Panc1 (cell line): ENCODE measurements at regions not wholly inside any gene's neighbourhood (a gene's known extent, or its start where the extent isn't known, plus 50 kb on each side); places are given as distances from the start of the nearest gene placed in this dataset.

Source experiments
- ATAC-seq: fragments of 200-7000 bp; cut with Tn5 transposase; 2 replicates; pipeline ENCODE4 v1.9.1; 2020; ENCODE audit warnings: mild to moderate bottlenecking, moderate library complexity
- BruUV-seq: library from RNA; stranded (reverse); fragments of 400-500 nt; replicated peaks from 2 replicates; lab custom pipeline; 2021; lab: Mats Ljungman, UMichigan
- CTCF ChIA-PET: fragments of 300-600 bp; sonication (Branson Sonifier 250); formaldehyde crosslinking; loops from one replicate; lab custom pipeline; 2022; ENCODE audit warnings: antibody characterized with exemption; lab: Charles Lee
- POLR2A ChIA-PET: fragments of 300-600 bp; sonication (Branson Sonifier 250); formaldehyde crosslinking; loops from one replicate; lab custom pipeline; 2022; ENCODE audit warnings: antibody characterized with exemption; lab: Charles Lee
- DNase-seq: peaks from one replicate; pipeline ENCODE4 v3.0.0-alpha.2; 2010; ENCODE audit warnings: low read depth, low spot score
- H3K27ac ChIP-seq: 2 replicates; pipeline ENCODE4 v1.5.1; 2011; ENCODE audit warnings: mild to moderate bottlenecking, low read length, inconsistent platforms
- H3K27me3 ChIP-seq: fragments of 200-500 bp; sonication (Bioruptor generic); 2 replicates; pipeline ENCODE4 v1.6.0; 2014; ENCODE audit warnings: low read length, inconsistent platforms; ENCODE audit not compliant: control insufficient read depth, insufficient read depth
- H3K36me3 ChIP-seq: fragments of 200-500 bp; sonication (Bioruptor generic); 2 replicates; pipeline ENCODE4 v1.5.1; 2014; ENCODE audit warnings: inconsistent platforms, mild to moderate bottlenecking, low read length, moderate library complexity; ENCODE audit not compliant: control insufficient read depth, insufficient read depth
- H3K4me1 ChIP-seq: 2 replicates; pipeline ENCODE4 v1.5.1; 2011; ENCODE audit warnings: inconsistent platforms, mild to moderate bottlenecking, low read length, moderate library complexity; ENCODE audit not compliant: control insufficient read depth, insufficient read depth
- H3K4me3 ChIP-seq, 2 experiments: 2 replicates each; pipeline ENCODE4 v1.5.1; 2011 to 2012; ENCODE audit warnings: low read depth in 2 of 2, low read length in 2 of 2, mild to moderate bottlenecking in 2 of 2, inconsistent platforms in 1 of 2, moderate library complexity in 1 of 2
- H3K9me3 ChIP-seq: fragments of 200-500 bp; sonication (Bioruptor generic); 2 replicates; pipeline ENCODE4 v1.5.1; 2014; ENCODE audit warnings: low read depth, mild to moderate bottlenecking, inconsistent platforms, low read length, moderate library complexity; ENCODE audit not compliant: control insufficient read depth, insufficient read depth
- POLR2AphosphoS5 ChIP-seq: IDR thresholded peaks from 2 replicates; pipeline ENCODE4 v1.6.1; 2012; ENCODE audit warnings: mild to moderate bottlenecking, low read depth, low read length, moderate library complexity
- SIN3A ChIP-seq: IDR thresholded peaks from 2 replicates; pipeline ENCODE4 v1.6.1; 2012; ENCODE audit warnings: low read depth, mild to moderate bottlenecking, low read length, moderate library complexity, borderline replicate concordance; ENCODE audit not compliant: insufficient read depth
- TCF7L2 ChIP-seq: IDR thresholded peaks from 2 replicates; pipeline ENCODE4 v1.6.1; 2011; ENCODE audit warnings: mild to moderate bottlenecking, low read depth, low read length, inconsistent platforms
- in situ Hi-C: cut with HindIII; loops from 2 replicates; pipeline ENCODE4 v1.10.0; 2016; ENCODE audit warnings: low sequenced_read_pairs, low pct_unique_long_range_greater_than_20kb
- intact Hi-C: fragments of 100-400 bp; cut with micrococcal nuclease; formaldehyde crosslinking; loops from one replicate; pipeline ENCODE4 v1.10.0; 2022; ENCODE audit not compliant: unreplicated experiment
- TF ChIP-seq, protein P1 (sequence below): fragments of 450-650 bp; IDR thresholded peaks from 2 replicates; pipeline ENCODE4 v1.5.1; 2017; ENCODE audit warnings: mild to moderate bottlenecking
- TF ChIP-seq, protein P2 (sequence below), 2 experiments: IDR thresholded peaks; 2 replicates each; pipeline ENCODE4 v1.6.1; 2011 to 2012; ENCODE audit warnings: low read depth in 2 of 2, control low read depth in 1 of 2, low read length in 1 of 2, mild to moderate bottlenecking in 1 of 2, moderate library complexity in 1 of 2; ENCODE audit not compliant: insufficient read depth in 1 of 2

DNA sequence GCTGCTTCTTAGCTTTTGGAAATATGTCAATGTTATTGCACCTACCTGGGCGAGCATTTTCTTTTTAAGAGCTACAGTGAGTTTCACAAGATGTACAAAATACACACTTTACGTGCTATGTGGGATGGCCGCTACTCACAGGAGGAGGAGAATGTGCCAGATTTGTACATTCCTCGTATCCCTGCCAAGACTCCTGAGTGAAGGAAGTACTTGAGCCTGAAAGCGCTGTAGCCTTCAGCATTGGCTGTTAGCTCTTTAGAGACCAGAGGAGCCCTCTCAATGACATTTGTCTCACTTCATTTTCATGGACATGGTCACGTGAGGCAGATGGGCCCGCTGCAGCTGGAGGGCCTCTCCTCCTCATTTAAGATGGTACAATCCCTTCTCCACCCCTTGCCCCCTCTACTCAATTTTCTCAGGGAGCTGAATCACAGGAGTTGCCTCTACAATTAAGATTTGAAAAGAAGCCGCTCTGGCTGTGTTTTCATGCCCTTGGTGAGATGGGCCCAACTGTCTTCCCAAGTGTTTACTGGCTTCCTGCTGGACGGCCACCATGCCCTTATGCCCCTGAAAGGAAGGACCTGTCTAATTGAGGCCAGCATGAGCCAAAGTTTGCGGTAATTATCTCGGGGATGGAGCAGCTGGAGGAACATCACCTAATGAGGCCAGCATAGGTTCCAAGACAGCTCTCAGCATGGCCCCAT, 442.6 kb downstream of the PRDM2 start:
- no peaks in the 10 kb centered on the region for H3K9me3 ChIP-seq
- POLR2A ChIA-PET = no interaction called here
- H3K36me3 ChIP-seq = no peaks in the 10 kb centered on the region
- H3K27me3 ChIP-seq = no peaks in the 10 kb centered on the region; the same call in 1 of the 2 replicates
- CTCF ChIA-PET = interaction anchor here (0.5 to 0.6 kb wide), 3 partner anchors 474 to 768 kb away, joined by 4 to 9 read pairs (median 4); no protein-coding TSS in a partner anchor
- no peak overlapping the region for H3K27ac ChIP-seq
- in situ Hi-C loops = no loop called here
- no peak overlapping the region for H3K4me3 ChIP-seq
- no peaks in the 10 kb centered on the region for H3K4me1 ChIP-seq
- no TSS peak for BruUV-seq
- intact Hi-C loops = no loop called here
- ATAC-seq = no peak
- no peak for DNase-seq
- TF ChIP-seq, protein P1, sequence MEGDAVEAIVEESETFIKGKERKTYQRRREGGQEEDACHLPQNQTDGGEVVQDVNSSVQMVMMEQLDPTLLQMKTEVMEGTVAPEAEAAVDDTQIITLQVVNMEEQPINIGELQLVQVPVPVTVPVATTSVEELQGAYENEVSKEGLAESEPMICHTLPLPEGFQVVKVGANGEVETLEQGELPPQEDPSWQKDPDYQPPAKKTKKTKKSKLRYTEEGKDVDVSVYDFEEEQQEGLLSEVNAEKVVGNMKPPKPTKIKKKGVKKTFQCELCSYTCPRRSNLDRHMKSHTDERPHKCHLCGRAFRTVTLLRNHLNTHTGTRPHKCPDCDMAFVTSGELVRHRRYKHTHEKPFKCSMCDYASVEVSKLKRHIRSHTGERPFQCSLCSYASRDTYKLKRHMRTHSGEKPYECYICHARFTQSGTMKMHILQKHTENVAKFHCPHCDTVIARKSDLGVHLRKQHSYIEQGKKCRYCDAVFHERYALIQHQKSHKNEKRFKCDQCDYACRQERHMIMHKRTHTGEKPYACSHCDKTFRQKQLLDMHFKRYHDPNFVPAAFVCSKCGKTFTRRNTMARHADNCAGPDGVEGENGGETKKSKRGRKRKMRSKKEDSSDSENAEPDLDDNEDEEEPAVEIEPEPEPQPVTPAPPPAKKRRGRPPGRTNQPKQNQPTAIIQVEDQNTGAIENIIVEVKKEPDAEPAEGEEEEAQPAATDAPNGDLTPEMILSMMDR = no peak
- TF ChIP-seq SIN3A (no peak), POLR2AphosphoS5 (no peak), TCF7L2 (no peak)
- TF ChIP-seq, protein P2, sequence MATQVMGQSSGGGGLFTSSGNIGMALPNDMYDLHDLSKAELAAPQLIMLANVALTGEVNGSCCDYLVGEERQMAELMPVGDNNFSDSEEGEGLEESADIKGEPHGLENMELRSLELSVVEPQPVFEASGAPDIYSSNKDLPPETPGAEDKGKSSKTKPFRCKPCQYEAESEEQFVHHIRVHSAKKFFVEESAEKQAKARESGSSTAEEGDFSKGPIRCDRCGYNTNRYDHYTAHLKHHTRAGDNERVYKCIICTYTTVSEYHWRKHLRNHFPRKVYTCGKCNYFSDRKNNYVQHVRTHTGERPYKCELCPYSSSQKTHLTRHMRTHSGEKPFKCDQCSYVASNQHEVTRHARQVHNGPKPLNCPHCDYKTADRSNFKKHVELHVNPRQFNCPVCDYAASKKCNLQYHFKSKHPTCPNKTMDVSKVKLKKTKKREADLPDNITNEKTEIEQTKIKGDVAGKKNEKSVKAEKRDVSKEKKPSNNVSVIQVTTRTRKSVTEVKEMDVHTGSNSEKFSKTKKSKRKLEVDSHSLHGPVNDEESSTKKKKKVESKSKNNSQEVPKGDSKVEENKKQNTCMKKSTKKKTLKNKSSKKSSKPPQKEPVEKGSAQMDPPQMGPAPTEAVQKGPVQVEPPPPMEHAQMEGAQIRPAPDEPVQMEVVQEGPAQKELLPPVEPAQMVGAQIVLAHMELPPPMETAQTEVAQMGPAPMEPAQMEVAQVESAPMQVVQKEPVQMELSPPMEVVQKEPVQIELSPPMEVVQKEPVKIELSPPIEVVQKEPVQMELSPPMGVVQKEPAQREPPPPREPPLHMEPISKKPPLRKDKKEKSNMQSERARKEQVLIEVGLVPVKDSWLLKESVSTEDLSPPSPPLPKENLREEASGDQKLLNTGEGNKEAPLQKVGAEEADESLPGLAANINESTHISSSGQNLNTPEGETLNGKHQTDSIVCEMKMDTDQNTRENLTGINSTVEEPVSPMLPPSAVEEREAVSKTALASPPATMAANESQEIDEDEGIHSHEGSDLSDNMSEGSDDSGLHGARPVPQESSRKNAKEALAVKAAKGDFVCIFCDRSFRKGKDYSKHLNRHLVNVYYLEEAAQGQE (IDR thresholded peaks at IDR 0.05; ENCODE audit: insufficient read depth in 1 of 2, low read depth in 2 of 2, low read length in 1 of 2) = no peak

DNA sequence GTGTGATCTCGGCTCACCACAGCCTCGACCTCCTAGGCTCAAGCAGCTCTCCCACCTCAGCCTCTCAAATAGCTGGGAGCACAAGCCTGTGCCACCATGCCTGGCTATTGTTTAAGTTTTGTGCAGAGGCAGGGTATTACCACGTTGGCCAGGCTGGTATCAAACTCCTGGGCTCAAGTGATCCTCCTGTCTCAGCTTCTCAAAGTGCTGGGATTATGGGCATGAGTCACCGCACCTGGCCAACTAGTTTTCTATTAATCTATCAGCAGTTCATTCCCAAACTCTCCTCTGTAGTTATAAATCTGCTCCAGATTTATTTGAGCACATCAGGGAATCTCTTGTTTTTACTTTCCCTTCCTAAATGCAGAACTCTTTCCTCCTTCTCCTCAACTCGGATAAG, 443.8 kb downstream of the PRDM2 start:
- H3K9me3 ChIP-seq = no peaks in the 10 kb centered on the region
- ChIA-PET POLR2A (no interaction called here), CTCF (no interaction called here)
- no TSS peak for BruUV-seq
- no peak overlapping the region for H3K4me3 ChIP-seq
- intact Hi-C loops (no loop called here), in situ Hi-C loops (no loop called here)
- H3K27me3 ChIP-seq = no peaks in the 10 kb centered on the region
- ATAC-seq = no peak
- no peaks in the 10 kb centered on the region for H3K4me1 ChIP-seq
- H3K27ac ChIP-seq = no peak overlapping the region
- no peaks in the 10 kb centered on the region for H3K36me3 ChIP-seq
- DNase-seq = no peak
- TF ChIP-seq, protein P2 (IDR thresholded peaks at IDR 0.05; ENCODE audit: insufficient read depth in 1 of 2, low read depth in 2 of 2, low read length in 1 of 2) = no peak
